GM19438 (cell line): ENCODE measurements at regions not wholly inside any gene's neighbourhood (a gene's known extent, or its start where the extent isn't known, plus 50 kb on each side); places are given as distances from the start of the nearest gene placed in this dataset.
A peak's percentile ranks its signal among the peaks of the same experiment; 100 is the strongest.
"Not testable (repeated sequence)": the region's sequence is repeated elsewhere in the genome, so short reads cannot be mapped to it uniquely, and the experiment has no call there.

Source experiments
- ATAC-seq: cut with Tn5 transposase; IDR thresholded peaks from one replicate; pipeline ENCODE4 v1.9.1; 2021; ENCODE audit warnings: low read depth; ENCODE audit not compliant: unreplicated experiment

GRCh38 chr9:74120470-74120869 lies 376.7 kb upstream of the RORB start:
- no peak for ATAC-seq

- ATAC-seq = no peak
Observed at GRCh38 chr9:74122216-74122615, 374.9 kb upstream of the RORB start.

- ATAC-seq = no peak
Observed at GRCh38 chr9:74122661-74123060, 374.5 kb upstream of the RORB start.

GRCh38 chr9:74125941-74126340 lies 371.2 kb upstream of the RORB start:
- no peak for ATAC-seq

- ATAC-seq = no peak
Observed at GRCh38 chr9:74132986-74133385, 364.1 kb upstream of the RORB start.

- no peak for ATAC-seq
Observed at GRCh38 chr9:74133921-74134320, 363.2 kb upstream of the RORB start.

GRCh38 chr9:74138182-74138581 lies 359.0 kb upstream of the RORB start:
- no peak for ATAC-seq

- no peak for ATAC-seq
Observed at GRCh38 chr9:74140141-74140540, 357.0 kb upstream of the RORB start.

GRCh38 chr9:74147906-74148305 lies 349.2 kb upstream of the RORB start:
- no peak for ATAC-seq

- ATAC-seq = peak; percentile 85
Observed at GRCh38 chr9:74172874-74173273, 324.3 kb upstream of the RORB start.

GRCh38 chr9:74173284-74173683 lies 323.9 kb upstream of the RORB start:
- no peak for ATAC-seq

- ATAC-seq = not testable (repeated sequence)
Observed at GRCh38 chr9:74197771-74198170, 299.4 kb upstream of the RORB start.

- no peak for ATAC-seq
Observed at GRCh38 chr9:74205056-74205455, 292.1 kb upstream of the RORB start.

GRCh38 chr9:74218385-74219063 lies 278.6 kb upstream of the RORB start:
- no peak for ATAC-seq

- no peak for ATAC-seq
Observed at GRCh38 chr9:74220327-74220726, 276.8 kb upstream of the RORB start.

- ATAC-seq = no peak
Observed at GRCh38 chr9:74236857-74237256, 260.3 kb upstream of the RORB start.

GRCh38 chr9:74245866-74246497 lies 251.2 kb upstream of the RORB start:
- ATAC-seq = no peak

- no peak for ATAC-seq
Observed at GRCh38 chr9:74255489-74255984, 241.6 kb upstream of the RORB start.

- no peak for ATAC-seq
Observed at GRCh38 chr9:74275872-74276508, 221.1 kb upstream of the RORB start.

GRCh38 chr9:74277532-74277931 lies 219.6 kb upstream of the RORB start:
- peak; percentile 87 for ATAC-seq

- ATAC-seq = no peak
Observed at GRCh38 chr9:74281674-74282073, 215.5 kb upstream of the RORB start.
